H7 (cell line): ENCODE measurements at regions not wholly inside any gene's neighbourhood (a gene's known extent, or its start where the extent isn't known, plus 50 kb on each side); places are given as distances from the start of the nearest gene placed in this dataset.

ENCODE experiments used
- DNase-seq: peaks from one replicate; pipeline ENCODE4 v3.0.0; 2012
- H3K27me3 ChIP-seq: 2 replicates; pipeline ENCODE4 v1.6.0; 2011; ENCODE audit warnings: mild to moderate bottlenecking, low read length; ENCODE audit not compliant: control insufficient read depth, insufficient read depth
- H3K36me3 ChIP-seq: replicated peaks from 2 replicates; pipeline ENCODE4 v1.5.1; 2011; ENCODE audit warnings: low read length; ENCODE audit not compliant: control insufficient read depth, insufficient read depth
- H3K4me3 ChIP-seq: 2 replicates; pipeline ENCODE4 v1.5.1; 2011; ENCODE audit warnings: low read depth, mild to moderate bottlenecking, control low read depth, low read length, moderate library complexity; ENCODE audit not compliant: insufficient read depth

GRCh38 chr4:35970366-35970960 is 273.9 kb downstream of the ARAP2 start:
- no peak overlapping the region for H3K4me3 ChIP-seq
- H3K36me3 ChIP-seq, result no peaks in the 10 kb centered on the region
- DNase-seq, result no peak
- no peaks in the 10 kb centered on the region for H3K27me3 ChIP-seq

GRCh38 chr4:35972814-35973213 is 271.5 kb downstream of the ARAP2 start:
- no peaks in the 10 kb centered on the region for H3K27me3 ChIP-seq
- no peak for DNase-seq

GRCh38 chr4:35975617-35976355 is 268.5 kb downstream of the ARAP2 start:
- H3K27me3 ChIP-seq, result no peaks in the 10 kb centered on the region
- H3K36me3 ChIP-seq, result no peaks in the 10 kb centered on the region
- no peak for DNase-seq
- no peak overlapping the region for H3K4me3 ChIP-seq

More at GRCh38 chr4:35972814-35973213, 271.5 kb downstream of the ARAP2 start:
- Histone ChIP-seq H3K36me3 (no peaks in the 10 kb centered on the region), H3K4me3 (no peak overlapping the region)

GRCh38 chr4:35978551-35978950 is 265.8 kb downstream of the ARAP2 start:
- no peak for DNase-seq
- Histone ChIP-seq H3K36me3 (no peaks in the 10 kb centered on the region), H3K27me3 (no peaks in the 10 kb centered on the region), H3K4me3 (no peak overlapping the region)

GRCh38 chr4:35982318-35982717 is 262.0 kb downstream of the ARAP2 start:
- Histone ChIP-seq H3K4me3 (no peak overlapping the region), H3K27me3 (no peaks in the 10 kb centered on the region), H3K36me3 (no peaks in the 10 kb centered on the region)
- DNase-seq, result no peak

GRCh38 chr4:35986537-35986936 is 257.8 kb downstream of the ARAP2 start:
- no peak for DNase-seq
- H3K4me3 ChIP-seq, result no peak overlapping the region
- no peaks in the 10 kb centered on the region for H3K36me3 ChIP-seq
- H3K27me3 ChIP-seq, result no peaks in the 10 kb centered on the region

- Histone ChIP-seq H3K27me3 (no peaks in the 10 kb centered on the region), H3K4me3 (no peak overlapping the region), H3K36me3 (no peaks in the 10 kb centered on the region)
- no peak for DNase-seq
Observed at GRCh38 chr4:35993606-35994005, 250.7 kb downstream of the ARAP2 start.

- H3K36me3 ChIP-seq, result no peaks in the 10 kb centered on the region
- no peaks in the 10 kb centered on the region for H3K27me3 ChIP-seq
- no peak overlapping the region for H3K4me3 ChIP-seq
- DNase-seq, result no peak
Observed at GRCh38 chr4:36000941-36001557, 243.3 kb downstream of the ARAP2 start.

- H3K4me3 ChIP-seq, result no peak overlapping the region
Observed at GRCh38 chr4:36003051-36003450, 241.3 kb downstream of the ARAP2 start.

GRCh38 chr4:36004204-36004851 is 240.0 kb downstream of the ARAP2 start:
- Histone ChIP-seq H3K27me3 (no peaks in the 10 kb centered on the region), H3K36me3 (no peaks in the 10 kb centered on the region), H3K4me3 (no peak overlapping the region)
- DNase-seq, result no peak

More at GRCh38 chr4:36003051-36003450, 241.3 kb downstream of the ARAP2 start:
- no peaks in the 10 kb centered on the region for H3K36me3 ChIP-seq
- DNase-seq, result no peak
- H3K27me3 ChIP-seq, result no peaks in the 10 kb centered on the region

GRCh38 chr4:36006226-36006625 is 238.1 kb downstream of the ARAP2 start:
- DNase-seq, result no peak
- no peak overlapping the region for H3K4me3 ChIP-seq
- H3K36me3 ChIP-seq, result no peaks in the 10 kb centered on the region
- H3K27me3 ChIP-seq, result no peaks in the 10 kb centered on the region

GRCh38 chr4:36010397-36010929 is 233.9 kb downstream of the ARAP2 start:
- H3K27me3 ChIP-seq, result no peaks in the 10 kb centered on the region
- no peak for DNase-seq

GRCh38 chr4:36011381-36011780 is 232.9 kb downstream of the ARAP2 start:
- no peaks in the 10 kb centered on the region for H3K36me3 ChIP-seq
- H3K27me3 ChIP-seq, result no peaks in the 10 kb centered on the region
- DNase-seq, result no peak
- no peak overlapping the region for H3K4me3 ChIP-seq

More at GRCh38 chr4:36010397-36010929, 233.9 kb downstream of the ARAP2 start:
- H3K4me3 ChIP-seq, result no peak overlapping the region
- H3K36me3 ChIP-seq, result no peaks in the 10 kb centered on the region

- no peak for DNase-seq
- no peak overlapping the region for H3K4me3 ChIP-seq
- H3K27me3 ChIP-seq, result no peaks in the 10 kb centered on the region
- H3K36me3 ChIP-seq, result no peaks in the 10 kb centered on the region
Observed at GRCh38 chr4:36012503-36012902, 231.8 kb downstream of the ARAP2 start.
